Smooth muscle cell (in vitro differentiated cells): ENCODE measurements at regions not wholly inside any gene's neighbourhood (a gene's known extent, or its start where the extent isn't known, plus 50 kb on each side); places are given as distances from the start of the nearest gene placed in this dataset.
A peak's percentile ranks its signal among the peaks of the same experiment; 100 is the strongest.
"Not testable (repeated sequence)": the region's sequence is repeated elsewhere in the genome, so short reads cannot be mapped to it uniquely, and the experiment has no call there.

Source experiments
- DNase-seq: peaks from one replicate; lab custom pipeline; 2025; ENCODE audit not compliant: unreplicated experiment; lab: John Stamatoyannopoulos, UW
- H2AFZ ChIP-seq: fragments of 200-600 bp; sonication (generic); 2 replicates; pipeline ENCODE4 v1.6.0; 2016; ENCODE audit warnings: antibody characterized with exemption, low read depth, mild to moderate bottlenecking
- H3F3A ChIP-seq: fragments of 200-600 bp; sonication (generic); 2 replicates; pipeline ENCODE4 v1.6.0; 2017; ENCODE audit warnings: antibody characterized with exemption, low read depth
- H3K27ac ChIP-seq: fragments of 200-600 bp; sonication (generic); 2 replicates; pipeline ENCODE4 v1.5.1; 2016; ENCODE audit warnings: low read depth, mild to moderate bottlenecking
- H3K27me3 ChIP-seq: fragments of 200-600 bp; sonication (generic); 2 replicates; pipeline ENCODE4 v1.6.1; 2016; ENCODE audit warnings: low read depth, mild to moderate bottlenecking
- H3K36me3 ChIP-seq: fragments of 200-600 bp; sonication (generic); 2 replicates; pipeline ENCODE4 v1.5.1; 2016; ENCODE audit warnings: low read depth
- H3K4me1 ChIP-seq: fragments of 200-600 bp; sonication (generic); 2 replicates; pipeline ENCODE4 v1.5.1; 2016; ENCODE audit warnings: low read depth
- H3K4me2 ChIP-seq: fragments of 200-600 bp; sonication (generic); 2 replicates; pipeline ENCODE4 v1.6.0; 2016; ENCODE audit warnings: mild to moderate bottlenecking
- H3K4me3 ChIP-seq: fragments of 200-600 bp; sonication (generic); 2 replicates; pipeline ENCODE4 v1.5.1; 2016; ENCODE audit warnings: mild to moderate bottlenecking
- H3K79me2 ChIP-seq: fragments of 200-600 bp; sonication (generic); 2 replicates; pipeline ENCODE4 v1.6.0; 2016; ENCODE audit warnings: low read depth, mild to moderate bottlenecking
- H3K9ac ChIP-seq: fragments of 200-600 bp; sonication (generic); 2 replicates; pipeline ENCODE4 v1.6.0; 2016; ENCODE audit warnings: low read depth
- H3K9me3 ChIP-seq: fragments of 200-600 bp; sonication (generic); replicated peaks from 2 replicates; pipeline ENCODE4 v1.5.1; 2016; ENCODE audit warnings: low read depth
- H4K20me1 ChIP-seq: fragments of 200-600 bp; sonication (generic); 2 replicates; pipeline ENCODE4 v1.6.0; 2016; ENCODE audit warnings: low read depth
- WGBS: methylation state at CpG from one replicate; pipeline ENCODE4 v1.1.7; 2016; ENCODE audit warnings: low lambda C conversion rate; 5-methylcytosine and 5-hydroxymethylcytosine counted together
- TF ChIP-seq, protein P1 (sequence below): fragments of 200-600 bp; sonication (generic); IDR thresholded peaks from 2 replicates; pipeline ENCODE4 v1.5.1; 2017; ENCODE audit warnings: borderline replicate concordance, mild to moderate bottlenecking, antibody characterized with exemption; ENCODE audit not compliant: insufficient read depth, poor library complexity, severe bottlenecking

- Histone ChIP-seq H3K27me3 (no peaks in the 10 kb centered on the region), H3K79me2 (no peaks in the 10 kb centered on the region), H3K9me3 (no peaks in the 10 kb centered on the region), H3K36me3 (no peaks in the 10 kb centered on the region), H3K9ac (no peak overlapping the region), H3K4me1 (peaks cover 4% of the 10 kb centered on the region), H3K4me3 (peak overlapping the region; percentile 29), H3F3A (no peaks in the 10 kb centered on the region), H4K20me1 (no peaks in the 10 kb centered on the region), H3K27ac (no peak overlapping the region), H2AFZ (peak overlapping the region; percentile 90), H3K4me2 (peak overlapping the region; percentile 83)
- 33% methylated on average over 8 of the region's 8 CpGs for WGBS
- peak; percentile 44 for DNase-seq
- TF ChIP-seq, protein P1, sequence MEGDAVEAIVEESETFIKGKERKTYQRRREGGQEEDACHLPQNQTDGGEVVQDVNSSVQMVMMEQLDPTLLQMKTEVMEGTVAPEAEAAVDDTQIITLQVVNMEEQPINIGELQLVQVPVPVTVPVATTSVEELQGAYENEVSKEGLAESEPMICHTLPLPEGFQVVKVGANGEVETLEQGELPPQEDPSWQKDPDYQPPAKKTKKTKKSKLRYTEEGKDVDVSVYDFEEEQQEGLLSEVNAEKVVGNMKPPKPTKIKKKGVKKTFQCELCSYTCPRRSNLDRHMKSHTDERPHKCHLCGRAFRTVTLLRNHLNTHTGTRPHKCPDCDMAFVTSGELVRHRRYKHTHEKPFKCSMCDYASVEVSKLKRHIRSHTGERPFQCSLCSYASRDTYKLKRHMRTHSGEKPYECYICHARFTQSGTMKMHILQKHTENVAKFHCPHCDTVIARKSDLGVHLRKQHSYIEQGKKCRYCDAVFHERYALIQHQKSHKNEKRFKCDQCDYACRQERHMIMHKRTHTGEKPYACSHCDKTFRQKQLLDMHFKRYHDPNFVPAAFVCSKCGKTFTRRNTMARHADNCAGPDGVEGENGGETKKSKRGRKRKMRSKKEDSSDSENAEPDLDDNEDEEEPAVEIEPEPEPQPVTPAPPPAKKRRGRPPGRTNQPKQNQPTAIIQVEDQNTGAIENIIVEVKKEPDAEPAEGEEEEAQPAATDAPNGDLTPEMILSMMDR, result peak; percentile 96
Observed at GRCh38 chr12:13534645-13535398, 338.3 kb downstream of the EMP1 start.

DNA sequence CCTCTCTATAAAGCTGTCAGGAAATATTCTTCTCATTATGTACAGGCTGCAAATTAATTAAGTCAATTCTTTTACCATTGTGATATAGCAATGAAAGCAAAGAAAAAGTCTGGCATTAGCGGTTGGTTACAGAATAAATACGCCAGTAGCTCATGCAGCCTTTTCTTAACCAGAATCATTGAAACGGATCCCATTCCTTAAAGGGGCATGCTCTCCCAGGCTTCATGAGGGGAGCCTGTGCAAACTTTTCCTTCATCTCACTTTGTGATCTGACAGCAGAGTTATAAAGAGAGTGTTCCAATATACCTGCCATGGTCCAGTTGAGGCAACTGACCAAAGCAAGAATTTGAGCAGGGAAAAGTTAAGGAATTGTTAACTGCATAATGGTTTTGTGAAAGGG is 337.7 kb downstream of the EMP1 start:
- Histone ChIP-seq H2AFZ (peak overlapping the region; percentile 90), H3K36me3 (no peaks in the 10 kb centered on the region), H3F3A (no peaks in the 10 kb centered on the region), H3K27ac (no peak overlapping the region), H3K27me3 (no peaks in the 10 kb centered on the region), H3K4me3 (peak overlapping the region; percentile 29), H3K9me3 (no peaks in the 10 kb centered on the region), H3K79me2 (no peaks in the 10 kb centered on the region), H3K4me1 (peaks cover 4% of the 10 kb centered on the region), H3K9ac (no peak overlapping the region), H3K4me2 (peak overlapping the region; percentile 83), H4K20me1 (no peaks in the 10 kb centered on the region)
- TF ChIP-seq, protein P1, result no peak
- 73% methylated on average over 3 of the region's 3 CpGs for WGBS
- DNase-seq, result no peak

- 89% methylated on average over 7 of the region's 7 CpGs for WGBS
- Histone ChIP-seq H3K4me1 (peaks cover 2% of the 10 kb centered on the region), H3K9ac (no peak overlapping the region), H3K4me3 (no peak overlapping the region), H2AFZ (no peak overlapping the region), H4K20me1 (no peaks in the 10 kb centered on the region), H3K27me3 (no peaks in the 10 kb centered on the region), H3K27ac (no peak overlapping the region), H3K9me3 (no peaks in the 10 kb centered on the region), H3F3A (peaks cover 14% of the 10 kb centered on the region), H3K79me2 (no peaks in the 10 kb centered on the region), H3K4me2 (no peak overlapping the region), H3K36me3 (no peaks in the 10 kb centered on the region)
- DNase-seq, result no peak
- TF ChIP-seq, protein P1, result no peak
Observed at GRCh38 chr12:13530966-13531365, 334.4 kb downstream of the EMP1 start.

GRCh38 chr12:13526185-13526921 is 329.8 kb downstream of the EMP1 start:
- H2AFZ ChIP-seq, H3K27me3 ChIP-seq, H4K20me1 ChIP-seq, H3K79me2 ChIP-seq, H3K27ac ChIP-seq, DNase-seq, H3K4me2 ChIP-seq, H3K36me3 ChIP-seq, H3K4me3 ChIP-seq, H3K9ac ChIP-seq, H3K9me3 ChIP-seq: not testable (repeated sequence)
- peaks cover 14% of the 10 kb centered on the region for H3K4me1 ChIP-seq
- 89% methylated on average over 1 of the region's 1 CpG for whole genome bisulfite sequencing
- peaks cover 25% of the 10 kb centered on the region for H3F3A ChIP-seq
